ENCODE measurements at regions not wholly inside any gene's neighbourhood (a gene's known extent, or its start where the extent isn't known, plus 50 kb on each side); places are given as distances from the start of the nearest gene placed in this dataset.

DNA sequence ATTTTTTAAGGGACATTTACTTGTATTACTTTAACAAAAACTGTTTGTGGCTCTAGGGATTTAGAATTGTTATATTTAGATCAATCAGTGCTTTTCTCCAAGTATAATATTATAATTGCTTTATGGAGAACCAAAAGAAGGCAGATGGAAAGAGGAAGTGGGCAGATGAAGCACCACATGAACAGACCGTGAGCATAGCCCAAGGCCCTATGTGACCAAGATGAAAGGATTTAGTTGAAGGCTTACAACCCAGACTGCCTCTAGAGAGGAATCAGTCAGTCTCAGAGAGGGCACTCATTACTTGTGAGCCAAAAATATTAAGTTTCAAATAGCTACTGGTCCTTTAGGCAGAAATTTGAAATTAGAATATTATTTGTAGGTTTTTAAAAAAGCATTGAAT, 102.3 kb upstream of the IMPG1 start:
- no peak overlapping the region for H3K4me3 ChIP-seq
- H3K36me3 ChIP-seq, result no peaks in the 10 kb centered on the region
- no peak overlapping the region for H3K27ac ChIP-seq
- H3K9me3 ChIP-seq, result peaks cover 0 to 20% (median 10%) of the 10 kb centered on the region in 8 donors
- H3K27me3 ChIP-seq (replicated peaks in 1 of 7), result no peaks in the 10 kb centered on the region
- intact Hi-C loops (cut with DNase I; ENCODE audit: low total_unique reads), result no loop called here
- DNase-seq, result no peak
- H3K4me1 ChIP-seq, result no peaks in the 10 kb centered on the region
- 26 to 50% (median 31%) methylated on average over 1 of the region's 1 CpG for WGBS, 5 donors
- TF ChIP-seq POLR2A (IDR thresholded peaks at IDR 0.05), result no peak
- TF ChIP-seq, protein P1, sequence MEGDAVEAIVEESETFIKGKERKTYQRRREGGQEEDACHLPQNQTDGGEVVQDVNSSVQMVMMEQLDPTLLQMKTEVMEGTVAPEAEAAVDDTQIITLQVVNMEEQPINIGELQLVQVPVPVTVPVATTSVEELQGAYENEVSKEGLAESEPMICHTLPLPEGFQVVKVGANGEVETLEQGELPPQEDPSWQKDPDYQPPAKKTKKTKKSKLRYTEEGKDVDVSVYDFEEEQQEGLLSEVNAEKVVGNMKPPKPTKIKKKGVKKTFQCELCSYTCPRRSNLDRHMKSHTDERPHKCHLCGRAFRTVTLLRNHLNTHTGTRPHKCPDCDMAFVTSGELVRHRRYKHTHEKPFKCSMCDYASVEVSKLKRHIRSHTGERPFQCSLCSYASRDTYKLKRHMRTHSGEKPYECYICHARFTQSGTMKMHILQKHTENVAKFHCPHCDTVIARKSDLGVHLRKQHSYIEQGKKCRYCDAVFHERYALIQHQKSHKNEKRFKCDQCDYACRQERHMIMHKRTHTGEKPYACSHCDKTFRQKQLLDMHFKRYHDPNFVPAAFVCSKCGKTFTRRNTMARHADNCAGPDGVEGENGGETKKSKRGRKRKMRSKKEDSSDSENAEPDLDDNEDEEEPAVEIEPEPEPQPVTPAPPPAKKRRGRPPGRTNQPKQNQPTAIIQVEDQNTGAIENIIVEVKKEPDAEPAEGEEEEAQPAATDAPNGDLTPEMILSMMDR (IDR thresholded peaks at IDR 0.05 in 8 of 11, conservative IDR thresholded peaks at IDR 0.05 in 3 of 11), result no peak
- TF ChIP-seq POLR2AphosphoS5 (IDR thresholded peaks at IDR 0.05), result no peak

DNA sequence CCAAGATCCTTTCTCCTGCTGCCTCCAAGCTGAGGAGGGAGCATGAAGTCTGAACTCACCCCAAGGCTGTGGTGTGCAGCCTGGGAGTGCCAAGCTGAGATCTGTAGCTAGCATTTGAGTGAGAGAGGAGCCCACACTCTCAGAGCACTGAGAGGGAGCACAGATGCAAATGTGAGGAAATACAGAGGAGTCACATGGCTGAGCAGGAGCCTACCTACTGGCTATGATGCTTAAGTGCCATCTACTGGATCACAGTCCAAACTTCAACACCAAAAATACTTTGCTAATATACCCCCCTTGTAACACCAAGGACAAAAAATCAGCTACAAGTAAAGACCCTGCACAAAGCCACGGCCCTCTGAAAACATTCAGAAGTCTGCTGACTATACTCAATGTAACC, 94.4 kb upstream of the IMPG1 start:
- H3K9me3 ChIP-seq, result peaks cover 0 to 39% (median 16%) of the 10 kb centered on the region in 8 donors
- WGBS, 5 donors, result 68 to 84% (median 76%) methylated on average over 1 of the region's 1 CpG
- DNase-seq, result no peak
- no peak overlapping the region for H3K4me3 ChIP-seq
- H3K36me3 ChIP-seq, result no peaks in the 10 kb centered on the region
- no peak overlapping the region for H3K27ac ChIP-seq
- H3K27me3 ChIP-seq (replicated peaks in 1 of 7), result no peaks in the 10 kb centered on the region
- intact Hi-C loops (cut with DNase I; ENCODE audit: low total_unique reads), result no loop called here
- H3K4me1 ChIP-seq, result no peaks in the 10 kb centered on the region
- TF ChIP-seq POLR2A (IDR thresholded peaks at IDR 0.05) (no peak), POLR2AphosphoS5 (IDR thresholded peaks at IDR 0.05) (no peak)
- TF ChIP-seq, protein P1 (IDR thresholded peaks at IDR 0.05 in 8 of 11, conservative IDR thresholded peaks at IDR 0.05 in 3 of 11), result no peak

DNA sequence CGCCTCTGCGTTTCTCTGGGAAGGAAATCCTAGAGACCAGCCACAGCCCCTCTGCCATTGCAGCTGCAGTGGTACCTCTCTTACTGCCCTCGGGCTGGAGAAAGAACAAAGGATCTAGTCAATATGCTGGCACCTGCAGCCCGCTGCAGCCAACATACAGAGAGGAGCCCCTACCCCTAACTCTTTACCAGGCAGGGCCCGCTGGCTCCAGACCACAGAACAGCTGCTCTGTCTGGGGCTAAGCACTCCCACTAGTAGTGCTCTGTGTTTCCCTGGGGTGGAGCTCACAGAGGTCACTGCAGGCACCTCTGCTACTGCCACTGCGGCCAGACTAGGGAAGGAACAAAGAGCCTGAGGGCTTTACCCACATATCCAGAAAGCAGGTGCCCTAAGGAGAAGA, 93.8 kb upstream of the IMPG1 start:
- H3K27ac ChIP-seq, result no peak overlapping the region
- 75 to 87% (median 78%) methylated on average over 4 to 6 of the region's 6 CpGs for WGBS, 5 donors
- intact Hi-C loops (cut with DNase I; ENCODE audit: low total_unique reads), result no loop called here
- no peaks in the 10 kb centered on the region for H3K27me3 ChIP-seq (replicated peaks in 1 of 7)
- no peaks in the 10 kb centered on the region for H3K36me3 ChIP-seq
- peaks cover 0 to 41% (median 13%) of the 10 kb centered on the region in 8 donors for H3K9me3 ChIP-seq
- H3K4me3 ChIP-seq, result no peak overlapping the region
- DNase-seq, result no peak
- H3K4me1 ChIP-seq, result no peaks in the 10 kb centered on the region
- no peak for TF ChIP-seq POLR2A (IDR thresholded peaks at IDR 0.05)
- TF ChIP-seq, protein P1 (IDR thresholded peaks at IDR 0.05 in 8 of 11, conservative IDR thresholded peaks at IDR 0.05 in 3 of 11), result no peak

DNA sequence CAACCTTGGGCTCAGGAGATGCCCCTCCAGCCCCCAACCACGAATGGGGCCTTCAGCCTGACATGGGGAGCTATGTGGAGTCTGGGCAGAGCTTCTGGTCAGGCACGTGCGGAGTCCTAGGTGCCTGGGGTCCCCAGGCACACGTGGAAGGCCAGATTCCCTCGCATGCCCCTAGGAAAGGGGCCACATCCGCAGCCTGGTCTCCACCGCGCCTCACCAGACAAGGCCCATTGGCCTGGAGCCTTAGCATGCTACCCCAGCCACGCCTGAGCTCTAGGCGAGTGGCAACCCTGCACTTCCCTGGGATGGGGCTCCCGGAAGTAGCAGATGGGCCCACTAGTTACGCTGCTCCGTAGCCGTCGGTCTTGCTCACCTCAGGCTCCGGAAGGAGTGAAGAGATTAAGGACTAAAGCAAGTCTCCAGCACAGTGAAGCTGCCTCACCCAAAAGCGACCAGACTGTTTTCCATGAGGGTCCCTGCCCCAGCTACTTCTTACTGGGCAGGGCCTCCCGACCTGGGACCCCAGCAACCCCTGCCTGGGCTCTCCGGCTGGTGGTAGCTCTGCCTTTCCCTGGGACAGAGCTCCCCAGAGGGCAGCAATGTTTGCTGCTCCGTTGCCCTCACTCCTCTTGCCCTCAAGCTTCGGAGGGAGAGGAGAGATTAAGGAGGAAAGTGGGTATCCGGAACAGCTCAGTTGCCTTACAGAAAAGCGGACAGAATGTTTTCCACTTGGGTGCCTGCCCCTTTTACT, 93.2 kb upstream of the IMPG1 start:
- Histone ChIP-seq H3K27ac (no peak overlapping the region), H3K36me3 (no peaks in the 10 kb centered on the region), H3K27me3 (replicated peaks in 1 of 7) (no peaks in the 10 kb centered on the region), H3K4me3 (no peak overlapping the region), H3K9me3 (peaks cover 0 to 42% (median 10%) of the 10 kb centered on the region in 8 donors), H3K4me1 (no peaks in the 10 kb centered on the region)
- no peak for DNase-seq
- 83 to 90% (median 87%) methylated on average over 7 to 23 of the region's 23 CpGs for WGBS, 5 donors
- no peak for TF ChIP-seq POLR2A (IDR thresholded peaks at IDR 0.05)
- intact Hi-C loops (cut with DNase I; ENCODE audit: low total_unique reads), result no loop called here
